Uterus (tissue), 3 donors: ENCODE measurements at regions not wholly inside any gene's neighbourhood (a gene's known extent, or its start where the extent isn't known, plus 50 kb on each side); places are given as distances from the start of the nearest gene placed in this dataset.

Experiments
- DNase-seq, 2 donors: peaks; one replicate each; pipeline ENCODE4 v3.0.0-alpha.2; 2019 to 2020
- H3K27ac ChIP-seq, 2 donors: fragments of 200-600 bp; sonication (generic); 1 replicate in 1 of 2; 2 replicates in 1 of 2; pipeline ENCODE4 v1.5.1; 2016 to 2018
- H3K27me3 ChIP-seq, 2 donors: fragments of 200-600 bp; sonication (generic); one replicate each; pipeline ENCODE4 v1.5.1; 2018 to 2019; ENCODE audit warnings: control low read depth in 1 of 2
- H3K36me3 ChIP-seq, 2 donors: fragments of 200-600 bp; sonication (generic); one replicate each; pipeline ENCODE4 v1.5.1; 2019; ENCODE audit warnings: control low read depth in 1 of 2
- H3K4me1 ChIP-seq, 2 donors: fragments of 200-600 bp; sonication (generic); one replicate each; pipeline ENCODE4 v1.5.1; 2018 to 2019; ENCODE audit warnings: control low read depth in 1 of 2
- H3K4me3 ChIP-seq, 2 donors: fragments of 200-600 bp; sonication (generic); 1 replicate in 1 of 2; 2 replicates in 1 of 2; pipeline ENCODE4 v1.5.1; 2018 to 2019; ENCODE audit warnings: mild to moderate bottlenecking in 1 of 2
- H3K9me3 ChIP-seq, 2 donors: fragments of 200-600 bp; sonication (generic); one replicate each; pipeline ENCODE4 v1.5.1; 2019; ENCODE audit warnings: control low read depth in 1 of 2
- CTCF ChIP-seq, 4 experiments: fragments of 200-600 bp in 2 of 4; fragments of 450-650 bp in 2 of 4; sonication (generic) in 2 of 4; IDR thresholded peaks; one replicate each; pipeline ENCODE4 v1.5.1; 2016 to 2019; ENCODE audit warnings: antibody characterized with exemption in 4 of 4, mild to moderate bottlenecking in 2 of 4, moderate library complexity in 1 of 4
- POLR2A ChIP-seq, 2 donors: fragments of 450-650 bp; IDR thresholded peaks; one replicate each; pipeline ENCODE4 v1.6.1; 2016; ENCODE audit warnings: antibody characterized with exemption in 2 of 2, mild to moderate bottlenecking in 1 of 2, moderate library complexity in 1 of 2
- intact Hi-C: fragments of 100-400 bp; cut with DNase I; formaldehyde crosslinking; loops from one replicate; pipeline ENCODE4 v1.15.1; 2023; ENCODE audit warnings: low total_unique reads
- donor health status: DM: yes; HTN: yes; CAD: no.

- Histone ChIP-seq H3K27me3 (no peaks in the 10 kb centered on the region), H3K27ac (peak overlapping the region; percentile 10 to 52), H3K36me3 (no peaks in the 10 kb centered on the region), H3K4me3 (no peak overlapping the region), H3K9me3 (no peaks in the 10 kb centered on the region), H3K4me1 (no peaks in the 10 kb centered on the region)
- intact Hi-C loops, result no loop called here
- no peak for TF ChIP-seq CTCF (IDR thresholded peaks at IDR 0.05)
- no peak for DNase-seq
Measured at GRCh38 chr2:215780907-215781685, 232.3 kb downstream of the MREG start.

GRCh38 chr2:215780313-215780712 lies 233.0 kb downstream of the MREG start:
- Histone ChIP-seq H3K27me3 (no peaks in the 10 kb centered on the region), H3K27ac (peak overlapping the region; percentile 10 to 52), H3K9me3 (no peaks in the 10 kb centered on the region), H3K4me1 (no peaks in the 10 kb centered on the region), H3K4me3 (no peak overlapping the region), H3K36me3 (no peaks in the 10 kb centered on the region)
- intact Hi-C loops, result no loop called here
- no peak for DNase-seq
- TF ChIP-seq POLR2A (IDR thresholded peaks at IDR 0.05) (no peak), CTCF (IDR thresholded peaks at IDR 0.05) (no peak)

- Histone ChIP-seq H3K9me3 (no peaks in the 10 kb centered on the region), H3K27ac (peak overlapping the region; percentile 10 to 52), H3K4me1 (no peaks in the 10 kb centered on the region), H3K27me3 (no peaks in the 10 kb centered on the region), H3K36me3 (no peaks in the 10 kb centered on the region), H3K4me3 (no peak overlapping the region)
- intact Hi-C loops, result no loop called here
- TF ChIP-seq CTCF (IDR thresholded peaks at IDR 0.05) (no peak), POLR2A (IDR thresholded peaks at IDR 0.05) (no peak)
- DNase-seq, result no peak
Measured at GRCh38 chr2:215779912-215780311, 233.4 kb downstream of the MREG start.

- Histone ChIP-seq H3K27me3 (no peaks in the 10 kb centered on the region), H3K4me1 (no peaks in the 10 kb centered on the region), H3K36me3 (no peaks in the 10 kb centered on the region), H3K27ac (peak overlapping the region in 1 of 2 donors; percentile 16), H3K9me3 (no peaks in the 10 kb centered on the region), H3K4me3 (no peak overlapping the region)
- DNase-seq, result peak in 1 of 2 donors; percentile 31
- intact Hi-C loops, result no loop called here
- no peak for TF ChIP-seq CTCF (IDR thresholded peaks at IDR 0.05)
- no peak for TF ChIP-seq POLR2A (IDR thresholded peaks at IDR 0.05)
Measured at GRCh38 chr2:215777465-215778044, 235.8 kb downstream of the MREG start.

GRCh38 chr2:215775106-215775505 lies 238.2 kb downstream of the MREG start:
- no peaks in the 10 kb centered on the region for H3K4me1 ChIP-seq
- H3K9me3 ChIP-seq, result no peaks in the 10 kb centered on the region
- H3K36me3 ChIP-seq, result no peaks in the 10 kb centered on the region
- H3K27ac ChIP-seq, result peak overlapping the region in 1 of 2 donors; percentile 32
- intact Hi-C loops, result no loop called here
- no peaks in the 10 kb centered on the region for H3K27me3 ChIP-seq
- TF ChIP-seq CTCF (IDR thresholded peaks at IDR 0.05) (no peak), POLR2A (IDR thresholded peaks at IDR 0.05) (no peak)
- DNase-seq, result no peak
- H3K4me3 ChIP-seq, result no peak overlapping the region
